GM12875 (cell line): ENCODE measurements at regions not wholly inside any gene's neighbourhood (a gene's known extent, or its start where the extent isn't known, plus 50 kb on each side); places are given as distances from the start of the nearest gene placed in this dataset.

Experiments used
- H3K4me3 ChIP-seq: one replicate; pipeline ENCODE4 v1.5.1; 2011; ENCODE audit warnings: low read depth, low read length, control low read depth
- CTCF ChIP-seq: IDR thresholded peaks from 2 replicates; pipeline ENCODE4 v1.5.1; 2011; ENCODE audit warnings: low read depth, mild to moderate bottlenecking, control low read depth, inconsistent platforms, low read length, moderate library complexity, borderline replicate concordance; ENCODE audit not compliant: insufficient read depth

DNA sequence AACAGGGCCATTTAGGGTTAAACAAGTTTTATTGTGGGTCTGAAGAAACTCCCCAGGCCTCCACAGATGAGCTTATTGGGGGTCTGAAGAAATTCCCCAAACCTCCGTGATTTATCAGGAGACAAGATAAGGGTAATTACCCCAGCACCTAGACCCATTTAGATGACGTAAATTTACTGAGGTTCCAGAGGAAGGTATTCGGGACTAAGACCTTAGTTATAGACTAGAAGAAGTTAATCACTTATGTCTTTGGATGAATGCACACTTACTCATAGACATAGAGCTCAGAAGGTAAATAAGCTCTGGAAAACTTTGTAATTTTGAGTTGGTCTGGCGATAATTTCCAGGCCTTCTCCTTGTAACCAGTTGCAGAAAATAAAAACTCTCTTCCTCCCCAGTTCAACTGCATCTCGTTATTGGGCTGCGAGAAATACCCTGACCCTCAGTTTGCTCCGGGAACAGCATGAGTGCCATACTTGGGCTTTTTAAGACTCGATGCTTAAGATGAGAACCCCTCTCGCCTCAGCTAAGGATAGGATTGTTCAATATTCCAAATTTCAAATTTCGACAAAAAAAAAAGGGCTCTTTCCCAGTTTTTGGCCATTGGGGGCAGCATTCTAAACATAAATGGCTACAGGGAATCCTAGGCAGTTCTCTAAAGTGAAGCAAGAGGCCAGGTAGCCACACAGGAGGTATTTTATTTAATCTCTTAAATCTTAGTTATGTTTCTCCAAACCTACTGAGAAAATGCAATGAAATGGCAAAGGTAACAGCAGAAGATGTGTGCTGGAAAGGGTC, 74.7 kb upstream of the PFKP start:
- no peak for TF ChIP-seq CTCF
- no peak overlapping the region for H3K4me3 ChIP-seq

DNA sequence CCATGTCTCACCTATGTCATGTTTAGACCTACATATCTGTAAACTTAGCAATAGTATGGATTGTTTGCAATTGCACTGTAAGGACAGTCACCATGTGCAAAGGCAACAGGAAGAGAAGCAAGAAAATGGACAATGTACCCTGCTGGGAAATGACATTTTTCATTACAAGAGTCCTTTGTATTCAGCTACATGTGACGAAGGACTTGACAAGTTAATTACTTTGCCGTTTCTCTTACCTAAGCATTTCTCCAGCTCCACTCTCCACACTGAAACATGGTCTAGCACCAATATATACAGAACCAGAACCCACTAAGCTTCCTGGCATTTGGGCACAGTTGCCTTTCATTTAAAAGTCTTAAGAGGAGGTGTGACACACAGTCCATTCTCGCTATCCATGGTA, 76.6 kb upstream of the PFKP start:
- no peak overlapping the region for H3K4me3 ChIP-seq
- no peak for TF ChIP-seq CTCF

GRCh38 chr10:2989292-2989947, 77.9 kb upstream of the PFKP start:
- no peak overlapping the region for H3K4me3 ChIP-seq
- TF ChIP-seq CTCF: no peak

DNA sequence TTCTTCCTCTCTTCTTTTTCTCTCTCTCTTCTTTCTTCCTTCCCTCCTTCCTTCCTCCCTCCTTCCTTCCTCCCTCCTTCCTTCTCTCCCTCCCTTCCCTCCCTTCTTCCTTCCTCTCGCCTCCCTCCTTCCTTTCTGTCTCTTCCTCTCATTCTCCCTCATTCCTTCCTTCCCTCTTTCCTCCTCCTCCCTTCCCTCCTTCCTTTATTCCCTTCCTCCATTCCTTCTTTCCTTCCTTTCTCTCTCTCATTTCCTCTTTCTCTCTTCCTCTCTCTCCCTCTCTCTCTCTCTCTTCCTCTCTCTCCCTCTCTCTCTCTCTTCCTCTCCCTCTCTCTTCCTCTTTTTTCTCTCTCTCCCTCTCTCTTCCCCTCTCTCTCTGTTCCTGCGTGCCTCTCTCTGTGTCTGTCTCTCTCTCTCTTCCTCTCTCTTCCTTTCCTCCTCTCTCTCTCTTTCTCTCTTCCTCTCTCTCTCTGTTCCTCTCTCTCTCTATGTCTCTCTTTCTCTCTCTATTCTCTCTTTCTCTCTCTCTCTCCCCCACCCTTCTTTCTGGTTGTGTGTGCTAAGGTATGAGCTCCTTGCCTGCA, 80.1 kb upstream of the PFKP start:
- H3K4me3 ChIP-seq: no peak overlapping the region
- no peak for TF ChIP-seq CTCF

DNA sequence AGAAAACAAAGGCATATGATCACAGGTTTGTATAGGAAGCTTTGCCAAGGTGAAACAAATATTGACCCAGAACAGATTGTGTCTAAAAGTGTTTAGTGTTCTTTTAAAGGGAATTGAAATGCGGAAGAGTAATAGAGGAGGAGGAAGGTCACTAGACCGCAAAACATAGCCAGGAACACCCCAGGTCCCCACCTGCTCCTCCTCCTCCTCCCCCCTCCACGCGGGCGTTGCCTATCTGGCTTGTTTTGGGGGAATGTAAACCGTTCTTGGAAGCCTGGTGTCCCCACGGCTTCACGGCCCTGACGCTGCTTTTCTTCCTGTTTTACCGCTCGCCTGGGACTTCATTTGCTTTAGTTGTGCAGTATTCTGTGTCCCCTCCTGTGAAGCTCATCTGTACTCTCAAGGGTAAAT, 81.0 kb upstream of the PFKP start:
- no peak for TF ChIP-seq CTCF
- no peak overlapping the region for H3K4me3 ChIP-seq

DNA sequence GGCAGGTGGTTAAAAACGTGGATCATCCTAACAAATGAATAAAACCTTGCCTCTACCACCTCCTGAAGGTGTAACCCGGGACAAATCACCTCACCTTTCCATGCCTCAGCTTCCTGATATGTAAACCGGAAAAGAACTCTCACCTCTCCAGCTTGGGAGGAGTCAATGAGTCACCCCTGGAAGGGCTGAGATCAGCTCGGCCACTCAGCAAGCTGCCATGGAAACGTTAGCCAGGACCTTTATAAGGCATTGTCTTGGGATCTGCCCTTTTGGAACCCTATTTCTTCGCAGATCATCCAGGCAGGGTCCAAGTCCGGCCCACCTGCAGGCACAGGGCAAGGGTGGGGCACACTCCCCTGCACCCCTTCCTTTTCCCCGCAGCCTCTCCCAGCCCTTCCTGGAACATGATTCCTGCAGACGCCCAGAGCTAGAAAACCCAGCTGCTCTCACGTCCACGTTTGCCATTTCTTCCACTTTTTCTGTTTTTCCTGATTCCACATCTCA, 81.6 kb upstream of the PFKP start:
- no peak overlapping the region for H3K4me3 ChIP-seq
- TF ChIP-seq CTCF: no peak
